ENCODE measurements at regions not wholly inside any gene's neighbourhood (a gene's known extent, or its start where the extent isn't known, plus 50 kb on each side); places are given as distances from the start of the nearest gene placed in this dataset.

DNA sequence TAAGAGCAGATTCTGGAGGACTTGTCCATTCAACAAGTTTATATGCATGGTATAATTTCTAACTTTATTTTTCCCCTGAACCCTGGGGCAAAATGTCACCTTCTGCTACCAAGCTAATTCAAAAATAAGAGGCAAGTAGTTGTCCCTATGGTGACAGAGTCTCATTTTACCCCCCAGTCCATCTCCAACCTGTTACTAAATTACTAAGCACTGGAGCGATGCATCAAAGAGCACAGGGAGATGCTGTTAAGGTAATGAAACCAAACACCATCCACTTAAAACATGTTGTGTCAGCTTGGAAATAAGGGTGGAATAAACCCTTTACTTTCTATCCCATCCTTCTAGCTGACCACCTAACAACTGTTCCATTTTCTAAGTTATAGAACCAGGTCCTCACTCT, 417.4 kb upstream of the ATP11B start:
- no peak for DNase-seq

DNA sequence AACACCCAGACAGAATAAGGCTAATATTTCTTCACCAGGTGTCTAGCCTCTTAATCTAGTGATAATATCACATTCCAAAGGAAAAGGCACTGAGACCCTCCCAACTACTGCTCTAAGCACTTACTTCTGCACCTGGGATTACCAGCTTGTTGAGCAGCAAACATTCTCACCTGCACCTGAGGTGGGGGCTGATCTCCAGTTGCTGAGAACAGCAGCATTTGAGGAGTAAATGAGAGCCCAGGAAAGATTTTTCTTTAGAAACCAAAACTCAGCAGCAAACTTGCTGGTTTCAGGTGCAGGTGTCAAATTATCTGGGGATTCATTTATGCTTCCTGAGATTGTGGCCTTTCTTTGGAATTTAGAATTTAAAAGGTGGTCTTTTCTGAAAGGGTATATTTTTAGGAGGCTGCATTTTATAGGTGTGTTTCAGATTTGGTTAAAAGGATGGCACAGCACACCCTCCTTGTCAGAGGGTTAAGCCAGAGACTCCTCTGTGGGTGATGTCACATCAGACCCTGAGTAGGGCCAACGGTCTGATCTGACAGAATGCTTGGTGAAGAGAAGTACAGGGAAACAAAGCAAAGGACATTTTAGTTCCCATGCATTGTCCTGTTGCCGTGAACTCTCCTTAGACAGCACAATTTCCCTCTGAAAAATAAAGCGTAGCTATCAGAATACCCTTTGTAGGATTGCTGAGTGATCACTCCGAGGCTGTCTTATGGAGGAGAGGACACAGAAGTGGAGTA, 411.0 kb upstream of the ATP11B start:
- DNase-seq: no peak

- no peak for DNase-seq
These were observed 409.1 kb upstream of the ATP11B start for GRCh38 chr3:182384221-182384620.

- DNase-seq: no peak
These were observed 407.9 kb upstream of the ATP11B start for GRCh38 chr3:182385356-182385755.

DNA sequence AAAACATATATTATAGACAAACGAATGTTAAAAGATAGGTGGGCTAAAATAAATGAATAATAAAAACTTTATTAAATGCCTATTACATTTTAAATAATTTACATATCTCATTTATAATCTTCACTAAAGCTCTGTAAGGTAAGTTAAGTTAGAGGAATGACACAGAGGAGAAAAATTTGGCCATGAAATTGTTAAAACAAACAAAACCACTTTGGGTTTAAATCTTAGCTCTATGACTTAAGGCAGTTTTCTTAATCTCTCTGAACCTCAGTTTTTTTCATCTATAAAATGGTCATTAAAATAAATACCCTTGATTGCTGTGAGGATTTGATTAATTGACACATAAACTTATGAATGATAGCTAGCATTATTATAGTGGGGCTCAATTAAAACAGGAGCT, 404.8 kb upstream of the ATP11B start:
- DNase-seq: no peak

DNA sequence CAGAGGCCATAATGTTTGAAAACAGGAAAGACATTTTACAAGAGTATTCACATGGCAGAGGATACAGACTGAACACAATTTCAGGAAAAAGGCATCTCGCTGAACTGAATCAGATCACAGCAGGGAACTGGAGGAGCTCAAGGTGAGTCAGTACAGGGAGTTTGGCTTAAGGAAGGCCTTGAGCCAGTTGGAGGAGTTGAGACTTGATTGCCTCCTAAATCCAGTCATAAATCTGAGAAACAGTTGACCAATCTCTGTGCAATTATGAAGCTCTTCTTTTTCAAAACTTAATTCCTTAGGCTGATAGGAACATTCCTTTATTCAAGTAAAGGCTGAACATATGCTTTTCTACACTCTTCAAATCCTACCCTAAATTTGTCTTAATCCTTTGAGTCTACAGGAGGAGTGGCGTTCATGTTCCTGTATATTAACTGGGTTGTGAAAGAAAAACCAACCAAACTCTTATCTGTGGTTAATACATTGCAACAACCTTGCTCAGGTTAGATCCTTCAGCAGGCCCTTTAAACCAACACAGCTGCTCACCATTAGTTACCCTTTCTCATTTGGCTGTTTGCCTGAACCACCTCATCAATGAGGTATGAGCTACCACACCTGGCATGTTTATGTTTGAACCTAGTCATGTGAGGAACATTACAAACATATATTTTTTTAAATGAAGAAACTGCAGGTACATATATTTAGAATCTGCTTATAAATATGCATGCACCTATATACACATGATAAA, 404.1 kb upstream of the ATP11B start:
- peak; percentile 76 for DNase-seq

DNA sequence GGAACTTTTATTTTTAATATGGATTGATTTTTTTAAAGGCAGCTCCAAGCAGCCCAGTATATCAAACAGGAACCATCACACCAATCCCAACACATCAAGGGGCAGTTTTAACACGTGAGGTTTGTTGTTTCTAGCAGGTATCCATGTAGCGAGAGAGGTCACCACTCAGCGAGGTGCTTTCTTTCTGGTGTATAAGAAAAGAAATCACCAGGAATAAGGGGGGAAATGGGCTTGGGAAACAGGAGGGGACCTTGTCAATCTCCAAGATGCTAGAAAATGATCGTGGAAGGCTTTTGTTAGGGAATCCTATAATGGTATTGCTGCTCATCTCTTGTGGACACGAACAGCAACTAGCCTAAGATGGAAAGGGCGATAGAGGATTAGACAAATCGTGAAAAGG, 402.9 kb upstream of the ATP11B start:
- DNase-seq: no peak

- DNase-seq: no peak
These were observed 400.9 kb upstream of the ATP11B start for GRCh38 chr3:182392182-182392937.

DNA sequence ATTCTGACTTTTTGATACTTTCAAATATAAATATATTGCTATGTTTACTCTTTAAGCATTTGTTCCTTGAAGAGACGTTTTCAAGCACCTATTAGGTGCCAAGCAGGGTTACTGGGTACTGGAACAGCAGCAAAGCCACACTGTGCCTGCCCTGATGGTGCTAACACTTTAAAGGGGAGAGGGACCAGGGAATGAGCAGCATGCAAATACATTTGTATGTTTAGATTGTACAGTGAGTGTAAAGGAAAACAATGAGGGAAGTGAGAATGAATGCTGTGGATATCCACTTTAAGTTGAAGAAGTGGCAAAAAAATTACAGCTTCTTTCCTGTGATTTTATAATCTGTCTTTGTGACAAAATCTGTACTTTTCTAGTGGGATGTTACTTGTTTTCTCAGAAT, 400.2 kb upstream of the ATP11B start:
- DNase-seq: no peak

DNA sequence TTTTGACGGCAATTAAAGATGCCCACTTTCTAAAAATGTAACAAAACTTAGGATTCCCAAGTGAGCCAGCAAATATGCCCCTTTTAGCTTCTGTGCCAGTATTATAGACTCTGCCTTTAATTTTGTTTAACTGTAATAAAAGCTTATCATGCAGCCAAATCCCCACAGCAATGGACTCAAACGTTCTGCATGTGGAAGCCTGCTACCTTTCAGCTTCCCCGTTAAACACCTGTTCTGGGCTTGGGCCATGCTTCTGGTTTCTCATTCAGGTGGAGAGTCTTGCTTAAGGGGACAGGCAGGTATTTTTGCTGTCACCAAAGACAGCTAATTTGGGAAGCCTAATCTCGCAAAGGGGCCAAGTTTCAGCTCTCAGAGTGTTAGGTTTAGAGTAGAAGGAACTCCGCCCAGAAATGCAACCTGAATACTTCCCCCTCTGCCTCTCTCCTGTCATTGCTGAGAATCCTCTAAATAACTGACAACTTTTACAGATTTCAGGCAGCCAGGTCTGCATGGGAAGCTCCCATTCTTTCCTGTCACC, 399.4 kb upstream of the ATP11B start:
- DNase-seq: no peak

GRCh38 chr3:182397164-182397563, 396.1 kb upstream of the ATP11B start:
- no peak for DNase-seq

DNA sequence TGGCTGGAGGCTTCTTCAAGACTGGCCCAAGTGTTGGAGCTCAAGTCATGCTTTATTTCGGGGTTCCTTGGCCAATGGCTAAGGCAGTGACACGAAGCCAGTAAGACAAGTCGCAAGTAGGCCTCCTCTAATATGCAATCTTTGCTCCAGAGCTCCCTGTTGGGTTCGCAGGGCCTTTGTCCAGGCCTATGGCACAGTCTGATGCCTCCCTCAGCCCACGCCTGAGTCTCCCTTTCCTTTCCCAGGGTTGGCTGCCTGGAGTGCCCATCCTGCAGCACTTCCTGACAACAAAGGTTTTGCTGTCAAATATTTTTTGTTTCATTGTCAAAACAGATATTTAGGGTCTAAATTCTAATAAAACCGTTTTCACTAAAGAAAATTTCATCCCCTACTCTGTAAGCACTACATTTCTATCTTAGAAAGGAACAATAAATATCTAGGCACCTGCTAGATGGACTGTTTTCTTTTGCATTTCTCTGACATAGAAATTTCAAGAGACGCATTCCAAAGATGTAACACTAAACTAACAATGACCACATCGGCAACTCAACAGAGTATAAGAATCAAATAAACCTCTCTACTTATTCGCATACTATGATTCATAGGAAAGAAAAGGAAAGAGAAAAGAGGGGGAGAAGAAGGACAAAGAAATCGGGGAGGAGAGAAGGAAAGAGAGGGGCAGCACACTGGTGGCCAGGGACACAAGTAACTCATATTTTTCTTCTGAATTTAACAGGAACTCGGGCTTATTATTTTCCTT, 393.1 kb upstream of the ATP11B start:
- no peak for DNase-seq

- no peak for DNase-seq
These were observed 392.5 kb upstream of the ATP11B start for GRCh38 chr3:182400838-182401237.

GRCh38 chr3:182404031-182404430, 389.3 kb upstream of the ATP11B start:
- no peak for DNase-seq

DNA sequence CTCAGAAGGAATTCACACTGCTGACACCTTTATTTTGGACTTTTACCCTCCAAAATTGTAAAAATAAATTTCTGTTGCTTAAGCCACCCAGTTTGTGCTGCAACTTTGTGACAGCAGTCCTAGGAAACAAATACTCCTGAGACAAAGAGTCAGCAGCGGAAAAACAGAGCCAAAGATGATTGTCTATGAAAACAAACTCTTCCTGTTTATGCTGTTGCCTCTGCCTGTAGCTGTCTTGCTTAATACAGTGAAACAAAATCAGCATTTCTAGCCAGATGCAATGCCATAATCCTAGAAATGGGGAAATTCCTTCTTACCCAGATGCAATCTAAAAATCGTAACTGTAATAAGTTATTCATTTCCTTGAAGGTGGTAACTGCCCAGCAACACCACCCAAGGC, 387.5 kb upstream of the ATP11B start:
- no peak for DNase-seq

GRCh38 chr3:182406786-182407185, 386.5 kb upstream of the ATP11B start:
- DNase-seq: no peak

DNA sequence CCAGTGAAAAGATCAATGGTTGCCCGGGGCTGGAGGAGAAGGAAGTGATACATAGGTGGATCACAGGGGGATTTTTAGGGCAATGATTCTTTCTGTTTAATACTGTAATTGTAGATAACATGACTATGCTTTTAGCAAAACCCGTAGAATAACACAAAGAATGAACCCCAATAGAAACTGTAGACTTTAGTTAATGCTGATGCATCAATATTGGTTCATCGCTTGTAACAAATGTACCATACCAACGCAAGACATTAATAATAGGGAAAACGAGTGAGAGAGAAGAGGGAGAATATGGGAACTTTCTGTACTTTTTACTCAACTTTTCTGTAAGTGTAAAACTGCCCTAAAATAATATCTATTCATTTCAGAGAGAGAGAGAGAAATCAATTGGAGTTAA, 383.3 kb upstream of the ATP11B start:
- no peak for DNase-seq

GRCh38 chr3:182412066-182412465, 381.2 kb upstream of the ATP11B start:
- no peak for DNase-seq

- DNase-seq: no peak
These were observed 380.2 kb upstream of the ATP11B start for GRCh38 chr3:182413061-182413460.

DNA sequence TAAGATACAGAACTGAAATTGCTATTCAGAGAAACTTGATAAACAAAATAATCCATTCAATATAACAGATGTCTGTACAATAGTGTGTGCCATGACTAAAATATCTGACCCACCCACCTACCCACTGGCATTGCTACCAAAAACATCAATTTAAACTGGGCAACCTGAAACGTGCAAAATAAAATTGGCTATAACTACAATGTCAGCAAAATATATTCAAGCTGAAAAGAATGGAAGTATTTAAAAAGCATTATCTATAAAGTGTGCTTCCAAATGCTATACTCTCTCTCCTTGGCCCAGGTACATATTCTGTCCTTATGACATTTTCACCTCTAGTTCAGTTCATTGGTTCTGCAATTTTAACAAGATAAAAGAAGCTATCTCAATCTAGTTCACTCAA, 379.6 kb upstream of the ATP11B start:
- no peak for DNase-seq

DNA sequence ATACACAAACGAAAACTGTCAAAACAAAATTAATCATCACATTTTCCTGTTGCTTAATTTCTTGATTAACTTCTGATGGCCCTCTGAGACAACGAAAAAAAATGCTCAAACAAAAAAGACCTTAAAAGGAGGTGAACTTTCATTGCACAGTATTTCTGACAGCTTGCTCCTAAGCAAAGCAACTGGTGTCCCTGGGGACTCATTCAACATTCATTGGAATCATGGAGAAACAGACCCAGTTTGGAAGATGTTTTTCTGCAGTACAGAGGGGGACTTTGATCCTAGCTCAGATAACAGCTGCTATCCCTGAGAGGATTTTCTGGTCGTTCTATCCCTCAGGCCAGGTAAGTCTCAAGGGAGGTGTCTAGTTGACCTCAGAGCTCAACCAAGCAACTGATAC, 378.7 kb upstream of the ATP11B start:
- peak; percentile 93 for DNase-seq

DNA sequence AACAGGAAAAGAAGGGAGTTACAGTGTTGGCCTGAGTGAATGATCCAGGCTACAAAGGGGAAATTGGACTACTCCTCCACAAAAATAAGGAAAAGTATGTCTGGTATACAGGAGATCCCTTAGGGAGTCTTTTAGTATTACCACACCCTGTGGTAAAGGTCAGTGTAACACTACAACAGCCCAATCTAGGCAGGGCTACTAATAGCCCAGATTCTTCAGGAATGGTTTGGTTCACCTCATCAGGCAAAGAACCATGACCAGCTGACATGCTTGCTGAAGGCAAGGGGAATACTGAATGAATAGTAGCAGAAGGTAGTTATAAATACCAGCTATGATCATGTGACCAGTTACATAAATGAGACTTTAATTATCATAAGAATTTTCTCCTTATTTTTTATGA, 372.6 kb upstream of the ATP11B start:
- no peak for DNase-seq

GRCh38 chr3:182424006-182424405, 369.3 kb upstream of the ATP11B start:
- DNase-seq: no peak

All from NCI-H2171 (cell line).